ENCODE measurements at regions not wholly inside any gene's neighbourhood (a gene's known extent, or its start where the extent isn't known, plus 50 kb on each side); places are given as distances from the start of the nearest gene placed in this dataset.

- no peak overlapping the region for H3K4me3 ChIP-seq (ENCODE audit: low read length in 2 of 2)
- H3K36me3 ChIP-seq (ENCODE audit: control insufficient read depth in 2 of 2, insufficient read depth in 2 of 2, low read length in 1 of 2) = no peaks in the 10 kb centered on the region
- H3K4me1 ChIP-seq (ENCODE audit: control insufficient read depth in 2 of 2, insufficient read depth in 2 of 2, low read length in 2 of 2) = no peaks in the 10 kb centered on the region
- 91% methylated on average over 2 of the region's 2 CpGs for WGBS
- no peaks in the 10 kb centered on the region for H3K9me3 ChIP-seq (ENCODE audit: control insufficient read depth in 2 of 2, insufficient read depth in 1 of 2, low read length in 1 of 2)
- H3K27ac ChIP-seq (ENCODE audit: low read depth in 1 of 2, low read length in 1 of 2) = no peak overlapping the region
- DNase-seq (ENCODE audit: low read depth in 6 of 9, low spot score in 9 of 9) = no peak
- no peaks in the 10 kb centered on the region for H3K27me3 ChIP-seq (ENCODE audit: control insufficient read depth in 2 of 2, insufficient read depth in 1 of 2, low read length in 1 of 2)
These were observed 435.5 kb upstream of the TGFBR2 start for GRCh38 chr3:30170681-30171438.

GRCh38 chr3:30174357-30174756 lies 432.0 kb upstream of the TGFBR2 start:
- Histone ChIP-seq H3K27me3 (ENCODE audit: control insufficient read depth in 2 of 2, insufficient read depth in 1 of 2, low read length in 1 of 2) (no peaks in the 10 kb centered on the region), H3K27ac (ENCODE audit: low read depth in 1 of 2, low read length in 1 of 2) (no peak overlapping the region), H3K4me1 (ENCODE audit: control insufficient read depth in 2 of 2, insufficient read depth in 2 of 2, low read length in 2 of 2) (no peaks in the 10 kb centered on the region), H3K36me3 (ENCODE audit: control insufficient read depth in 2 of 2, insufficient read depth in 2 of 2, low read length in 1 of 2) (no peaks in the 10 kb centered on the region), H3K4me3 (ENCODE audit: low read length in 2 of 2) (no peak overlapping the region), H3K9me3 (ENCODE audit: control insufficient read depth in 2 of 2, insufficient read depth in 1 of 2, low read length in 1 of 2) (no peaks in the 10 kb centered on the region)
- no peak for DNase-seq (ENCODE audit: low read depth in 6 of 9, low spot score in 9 of 9)

GRCh38 chr3:30180310-30181177 lies 425.9 kb upstream of the TGFBR2 start:
- Histone ChIP-seq H3K27me3 (ENCODE audit: control insufficient read depth in 2 of 2, insufficient read depth in 1 of 2, low read length in 1 of 2) (no peaks in the 10 kb centered on the region), H3K36me3 (ENCODE audit: control insufficient read depth in 2 of 2, insufficient read depth in 2 of 2, low read length in 1 of 2) (no peaks in the 10 kb centered on the region), H3K4me3 (ENCODE audit: low read length in 2 of 2) (no peak overlapping the region), H3K4me1 (ENCODE audit: control insufficient read depth in 2 of 2, insufficient read depth in 2 of 2, low read length in 2 of 2) (no peaks in the 10 kb centered on the region), H3K27ac (ENCODE audit: low read depth in 1 of 2, low read length in 1 of 2) (no peak overlapping the region), H3K9me3 (ENCODE audit: control insufficient read depth in 2 of 2, insufficient read depth in 1 of 2, low read length in 1 of 2) (no peaks in the 10 kb centered on the region)
- DNase-seq (ENCODE audit: low read depth in 6 of 9, low spot score in 9 of 9) = no peak
- 95% methylated on average over 4 of the region's 4 CpGs for WGBS

GRCh38 chr3:30181178-30181465 lies 425.3 kb upstream of the TGFBR2 start:
- Histone ChIP-seq H3K27ac (ENCODE audit: low read depth in 1 of 2, low read length in 1 of 2) (no peak overlapping the region), H3K4me3 (ENCODE audit: low read length in 2 of 2) (no peak overlapping the region), H3K4me1 (ENCODE audit: control insufficient read depth in 2 of 2, insufficient read depth in 2 of 2, low read length in 2 of 2) (no peaks in the 10 kb centered on the region), H3K36me3 (ENCODE audit: control insufficient read depth in 2 of 2, insufficient read depth in 2 of 2, low read length in 1 of 2) (no peaks in the 10 kb centered on the region), H3K27me3 (ENCODE audit: control insufficient read depth in 2 of 2, insufficient read depth in 1 of 2, low read length in 1 of 2) (no peaks in the 10 kb centered on the region), H3K9me3 (ENCODE audit: control insufficient read depth in 2 of 2, insufficient read depth in 1 of 2, low read length in 1 of 2) (no peaks in the 10 kb centered on the region)
- 92% methylated on average over 1 of the region's 1 CpG for WGBS
- DNase-seq (ENCODE audit: low read depth in 6 of 9, low spot score in 9 of 9) = no peak

GRCh38 chr3:30181581-30181980 lies 424.8 kb upstream of the TGFBR2 start:
- Histone ChIP-seq H3K27ac (ENCODE audit: low read depth in 1 of 2, low read length in 1 of 2) (no peak overlapping the region), H3K4me1 (ENCODE audit: control insufficient read depth in 2 of 2, insufficient read depth in 2 of 2, low read length in 2 of 2) (no peaks in the 10 kb centered on the region)

GRCh38 chr3:30183421-30183820 lies 423.0 kb upstream of the TGFBR2 start:
- Histone ChIP-seq H3K9me3 (ENCODE audit: control insufficient read depth in 2 of 2, insufficient read depth in 1 of 2, low read length in 1 of 2) (no peaks in the 10 kb centered on the region), H3K27me3 (ENCODE audit: control insufficient read depth in 2 of 2, insufficient read depth in 1 of 2, low read length in 1 of 2) (no peaks in the 10 kb centered on the region), H3K36me3 (ENCODE audit: control insufficient read depth in 2 of 2, insufficient read depth in 2 of 2, low read length in 1 of 2) (no peaks in the 10 kb centered on the region), H3K4me1 (ENCODE audit: control insufficient read depth in 2 of 2, insufficient read depth in 2 of 2, low read length in 2 of 2) (no peaks in the 10 kb centered on the region), H3K4me3 (ENCODE audit: low read length in 2 of 2) (no peak overlapping the region), H3K27ac (ENCODE audit: low read depth in 1 of 2, low read length in 1 of 2) (no peak overlapping the region)
- 97% methylated on average over 2 of the region's 2 CpGs for WGBS
- no peak for DNase-seq (ENCODE audit: low read depth in 6 of 9, low spot score in 9 of 9)

More at GRCh38 chr3:30181581-30181980, 424.8 kb upstream of the TGFBR2 start:
- Histone ChIP-seq H3K36me3 (ENCODE audit: control insufficient read depth in 2 of 2, insufficient read depth in 2 of 2, low read length in 1 of 2) (no peaks in the 10 kb centered on the region), H3K9me3 (ENCODE audit: control insufficient read depth in 2 of 2, insufficient read depth in 1 of 2, low read length in 1 of 2) (no peaks in the 10 kb centered on the region), H3K27me3 (ENCODE audit: control insufficient read depth in 2 of 2, insufficient read depth in 1 of 2, low read length in 1 of 2) (no peaks in the 10 kb centered on the region), H3K4me3 (ENCODE audit: low read length in 2 of 2) (no peak overlapping the region)
- no peak for DNase-seq (ENCODE audit: low read depth in 6 of 9, low spot score in 9 of 9)

- H3K4me1 ChIP-seq (ENCODE audit: control insufficient read depth in 2 of 2, insufficient read depth in 2 of 2, low read length in 2 of 2) = no peaks in the 10 kb centered on the region
- DNase-seq (ENCODE audit: low read depth in 6 of 9, low spot score in 9 of 9) = no peak
- WGBS = 98% methylated on average over 1 of the region's 1 CpG
- no peaks in the 10 kb centered on the region for H3K36me3 ChIP-seq (ENCODE audit: control insufficient read depth in 2 of 2, insufficient read depth in 2 of 2, low read length in 1 of 2)
- no peaks in the 10 kb centered on the region for H3K9me3 ChIP-seq (ENCODE audit: control insufficient read depth in 2 of 2, insufficient read depth in 1 of 2, low read length in 1 of 2)
- H3K27ac ChIP-seq (ENCODE audit: low read depth in 1 of 2, low read length in 1 of 2) = no peak overlapping the region
- H3K4me3 ChIP-seq (ENCODE audit: low read length in 2 of 2) = no peak overlapping the region
- no peaks in the 10 kb centered on the region for H3K27me3 ChIP-seq (ENCODE audit: control insufficient read depth in 2 of 2, insufficient read depth in 1 of 2, low read length in 1 of 2)
These were observed 422.1 kb upstream of the TGFBR2 start for GRCh38 chr3:30184091-30184810.

GRCh38 chr3:30185872-30186271 lies 420.5 kb upstream of the TGFBR2 start:
- Histone ChIP-seq H3K9me3 (ENCODE audit: control insufficient read depth in 2 of 2, insufficient read depth in 1 of 2, low read length in 1 of 2) (no peaks in the 10 kb centered on the region), H3K27me3 (ENCODE audit: control insufficient read depth in 2 of 2, insufficient read depth in 1 of 2, low read length in 1 of 2) (no peaks in the 10 kb centered on the region), H3K4me3 (ENCODE audit: low read length in 2 of 2) (no peak overlapping the region), H3K36me3 (ENCODE audit: control insufficient read depth in 2 of 2, insufficient read depth in 2 of 2, low read length in 1 of 2) (no peaks in the 10 kb centered on the region), H3K27ac (ENCODE audit: low read depth in 1 of 2, low read length in 1 of 2) (no peak overlapping the region), H3K4me1 (ENCODE audit: control insufficient read depth in 2 of 2, insufficient read depth in 2 of 2, low read length in 2 of 2) (no peaks in the 10 kb centered on the region)
- DNase-seq (ENCODE audit: low read depth in 6 of 9, low spot score in 9 of 9) = no peak

GRCh38 chr3:30186741-30187219 lies 419.6 kb upstream of the TGFBR2 start:
- Histone ChIP-seq H3K4me1 (ENCODE audit: control insufficient read depth in 2 of 2, insufficient read depth in 2 of 2, low read length in 2 of 2) (no peaks in the 10 kb centered on the region), H3K36me3 (ENCODE audit: control insufficient read depth in 2 of 2, insufficient read depth in 2 of 2, low read length in 1 of 2) (no peaks in the 10 kb centered on the region), H3K27ac (ENCODE audit: low read depth in 1 of 2, low read length in 1 of 2) (no peak overlapping the region), H3K4me3 (ENCODE audit: low read length in 2 of 2) (no peak overlapping the region), H3K9me3 (ENCODE audit: control insufficient read depth in 2 of 2, insufficient read depth in 1 of 2, low read length in 1 of 2) (no peaks in the 10 kb centered on the region), H3K27me3 (ENCODE audit: control insufficient read depth in 2 of 2, insufficient read depth in 1 of 2, low read length in 1 of 2) (no peaks in the 10 kb centered on the region)
- DNase-seq (ENCODE audit: low read depth in 6 of 9, low spot score in 9 of 9) = no peak
- WGBS = 47% methylated on average over 3 of the region's 3 CpGs

All from thymus (tissue), 11 donors.